ENCODE measurements at regions not wholly inside any gene's neighbourhood (a gene's known extent, or its start where the extent isn't known, plus 50 kb on each side); places are given as distances from the start of the nearest gene placed in this dataset.

- peaks cover 21% of the 10 kb centered on the region for H3K27me3 Mint-ChIP-seq
- no peaks in the 10 kb centered on the region for H3K36me3 Mint-ChIP-seq
- CTCF ChIA-PET: interaction anchor here (2.0 kb wide), 1 partner anchor 378 kb away, joined by 6 read pairs; no protein-coding TSS in a partner anchor
- H3K4me1 Mint-ChIP-seq: no peaks in the 10 kb centered on the region
- no peak overlapping the region for H3K27ac Mint-ChIP-seq
- H3K4me3 Mint-ChIP-seq: no peak overlapping the region
- DNase-seq: no peak
- no peaks in the 10 kb centered on the region for H3K9me3 Mint-ChIP-seq
Observed at GRCh38 chr5:15026011-15026893, 154.7 kb upstream of the ANKH start.

DNA sequence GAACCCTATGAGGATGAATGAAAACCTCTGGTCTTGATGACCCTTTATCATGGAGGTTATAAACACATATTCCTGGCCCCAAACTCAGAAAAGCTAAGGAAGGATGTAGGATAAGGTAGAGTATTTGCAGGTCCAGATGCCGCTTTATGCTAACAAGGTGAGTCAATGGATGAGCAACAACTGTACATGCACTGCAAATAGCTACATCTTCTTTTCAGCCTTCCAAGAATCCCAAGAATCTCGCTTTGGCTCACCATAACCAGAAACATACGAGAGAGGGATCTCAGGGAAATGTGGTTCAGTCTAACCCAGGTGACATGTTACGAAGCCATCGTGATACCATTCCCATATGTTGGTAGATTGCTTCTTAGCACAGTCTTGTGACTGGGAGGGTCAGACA is 152.3 kb upstream of the ANKH start:
- Mint-ChIP-seq H3K4me1 (no peaks in the 10 kb centered on the region), H3K27ac (no peak overlapping the region), H3K36me3 (no peaks in the 10 kb centered on the region), H3K9me3 (no peaks in the 10 kb centered on the region), H3K27me3 (peaks cover 16% of the 10 kb centered on the region), H3K4me3 (no peak overlapping the region)
- DNase-seq: no peak
- CTCF ChIA-PET: interaction anchor here (1.6 kb wide), 1 partner anchor 13 kb away, joined by 4 read pairs; no protein-coding TSS in a partner anchor

DNA sequence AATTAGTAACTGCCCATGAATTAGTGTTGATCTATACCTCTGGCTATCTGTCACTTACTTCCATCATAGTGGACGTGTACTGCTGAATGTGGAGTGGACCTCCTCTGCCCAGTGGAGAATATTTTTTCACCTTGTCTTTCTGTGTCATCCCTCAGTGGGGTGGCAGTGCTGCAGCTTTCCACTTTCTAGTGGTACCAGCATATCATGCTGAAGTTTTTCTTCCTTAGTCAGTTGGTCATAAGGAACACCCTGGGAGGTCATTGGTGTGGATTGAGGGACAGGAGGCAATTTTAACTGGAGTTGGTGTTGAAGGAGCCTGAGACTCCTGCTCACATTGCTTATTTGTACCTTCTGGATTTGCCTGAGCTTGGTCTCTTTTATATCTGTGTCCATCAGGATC is 151.7 kb upstream of the ANKH start:
- H3K4me3 Mint-ChIP-seq: no peak overlapping the region
- H3K36me3 Mint-ChIP-seq: no peaks in the 10 kb centered on the region
- peaks cover 14% of the 10 kb centered on the region for H3K27me3 Mint-ChIP-seq
- CTCF ChIA-PET: interaction anchor here (1.2 kb wide), 1 partner anchor 9 kb away, joined by 3 read pairs; no protein-coding TSS in a partner anchor
- DNase-seq: no peak
- H3K4me1 Mint-ChIP-seq: no peaks in the 10 kb centered on the region
- no peak overlapping the region for H3K27ac Mint-ChIP-seq
- no peaks in the 10 kb centered on the region for H3K9me3 Mint-ChIP-seq

- H3K27ac Mint-ChIP-seq: no peak overlapping the region
- no peak for DNase-seq
- no peak overlapping the region for H3K4me3 Mint-ChIP-seq
- CTCF ChIA-PET: no interaction called here
- H3K4me1 Mint-ChIP-seq: no peaks in the 10 kb centered on the region
- peaks cover 10% of the 10 kb centered on the region for H3K27me3 Mint-ChIP-seq
- H3K36me3 Mint-ChIP-seq: no peaks in the 10 kb centered on the region
- H3K9me3 Mint-ChIP-seq: no peaks in the 10 kb centered on the region
Observed at GRCh38 chr5:15021266-15022046, 149.9 kb upstream of the ANKH start.

- H3K36me3 Mint-ChIP-seq: no peaks in the 10 kb centered on the region
- DNase-seq: no peak
- no peaks in the 10 kb centered on the region for H3K9me3 Mint-ChIP-seq
- H3K4me3 Mint-ChIP-seq: no peak overlapping the region
- H3K4me1 Mint-ChIP-seq: no peaks in the 10 kb centered on the region
- CTCF ChIA-PET: interaction anchor here (0.6 kb wide), 1 partner anchor 207 kb away, joined by 3 read pairs; no protein-coding TSS in a partner anchor
- no peak overlapping the region for H3K27ac Mint-ChIP-seq
- H3K27me3 Mint-ChIP-seq: peaks cover 10% of the 10 kb centered on the region
Observed at GRCh38 chr5:15020736-15021135, 149.2 kb upstream of the ANKH start.

GRCh38 chr5:15014809-15015208 is 143.2 kb upstream of the ANKH start:
- no peak overlapping the region for H3K27ac Mint-ChIP-seq
- no peaks in the 10 kb centered on the region for H3K36me3 Mint-ChIP-seq
- no peak for DNase-seq
- no peaks in the 10 kb centered on the region for H3K9me3 Mint-ChIP-seq
- peaks cover 4% of the 10 kb centered on the region for H3K27me3 Mint-ChIP-seq
- CTCF ChIA-PET: interaction anchor here (0.9 to 3.0 kb wide), 12 partner anchors 12 to 663 kb away, joined by 3 to 13 read pairs (median 4); no protein-coding TSS in a partner anchor
- H3K4me1 Mint-ChIP-seq: no peaks in the 10 kb centered on the region
- H3K4me3 Mint-ChIP-seq: no peak overlapping the region

DNA sequence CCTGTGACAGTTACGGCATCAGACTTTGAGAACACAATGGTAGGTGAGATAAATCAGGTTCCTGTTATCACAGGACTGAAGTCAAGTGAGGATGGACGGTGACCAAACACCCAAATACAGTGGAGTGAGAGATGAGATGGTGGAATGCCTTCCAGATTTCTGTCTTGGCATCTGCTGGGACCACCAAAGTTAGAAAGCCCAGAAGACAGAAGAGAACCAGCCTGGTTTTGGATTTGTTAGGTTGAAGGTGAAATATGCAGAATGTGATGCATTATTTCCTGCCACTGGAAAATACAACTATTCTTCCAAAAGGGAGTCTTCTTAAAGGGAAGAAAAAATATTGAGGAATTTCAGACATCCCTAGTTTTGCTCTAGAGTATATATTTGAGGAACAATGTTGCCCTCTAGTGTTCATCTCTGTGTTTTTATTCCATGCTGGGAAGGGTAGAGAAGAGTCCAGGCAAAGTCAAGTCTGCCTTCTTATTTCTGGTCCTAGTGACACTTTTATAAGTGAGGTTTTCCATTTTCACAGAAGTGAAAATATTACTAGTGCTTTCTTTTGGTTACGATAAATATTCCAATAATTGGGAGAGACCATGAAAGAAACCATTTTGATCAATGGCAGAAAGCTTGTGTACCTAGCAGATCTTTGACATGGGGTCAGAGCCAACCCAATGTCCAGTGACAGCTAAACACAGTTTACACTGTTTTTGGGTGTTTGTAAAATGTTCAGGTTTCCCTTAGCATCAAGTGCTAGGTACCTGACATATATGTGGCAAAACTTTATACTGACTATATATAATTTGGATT is 142.3 kb upstream of the ANKH start:
- Mint-ChIP-seq H3K4me3 (no peak overlapping the region), H3K4me1 (no peaks in the 10 kb centered on the region), H3K36me3 (no peaks in the 10 kb centered on the region), H3K27ac (no peak overlapping the region), H3K27me3 (peaks cover 6% of the 10 kb centered on the region), H3K9me3 (no peaks in the 10 kb centered on the region)
- CTCF ChIA-PET: interaction anchor here (0.6 to 3.0 kb wide), 13 partner anchors 9 to 649 kb away, joined by 3 to 13 read pairs (median 3); no protein-coding TSS in a partner anchor
- no peak for DNase-seq

DNA sequence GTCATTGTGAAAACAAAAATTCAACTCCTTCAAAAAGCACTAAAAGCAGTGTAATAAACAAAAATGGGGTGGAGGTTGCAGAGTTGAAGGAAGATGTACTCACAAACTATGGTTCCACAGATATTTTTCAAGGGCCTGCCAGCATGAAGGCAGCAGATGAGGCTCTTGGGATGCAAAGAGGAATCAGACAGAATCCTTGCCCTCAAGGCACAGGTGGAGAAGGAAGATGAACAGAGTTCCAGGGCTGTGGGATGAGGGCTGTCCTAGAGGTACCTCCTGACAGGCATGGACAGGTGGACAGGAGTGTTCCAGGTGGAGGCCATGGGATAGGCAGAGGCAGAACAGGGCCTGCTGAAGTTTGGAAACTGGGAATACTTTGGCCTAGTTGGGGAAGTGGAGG is 140.5 kb upstream of the ANKH start:
- H3K36me3 Mint-ChIP-seq: no peaks in the 10 kb centered on the region
- peaks cover 6% of the 10 kb centered on the region for H3K27me3 Mint-ChIP-seq
- no peak for DNase-seq
- H3K9me3 Mint-ChIP-seq: no peaks in the 10 kb centered on the region
- CTCF ChIA-PET: no interaction called here
- H3K4me3 Mint-ChIP-seq: no peak overlapping the region
- no peaks in the 10 kb centered on the region for H3K4me1 Mint-ChIP-seq
- H3K27ac Mint-ChIP-seq: no peak overlapping the region

GRCh38 chr5:15010936-15011335 is 139.4 kb upstream of the ANKH start:
- no peaks in the 10 kb centered on the region for H3K9me3 Mint-ChIP-seq
- H3K4me1 Mint-ChIP-seq: no peaks in the 10 kb centered on the region
- H3K4me3 Mint-ChIP-seq: no peak overlapping the region
- H3K27ac Mint-ChIP-seq: no peak overlapping the region
- H3K27me3 Mint-ChIP-seq: peaks cover 11% of the 10 kb centered on the region
- DNase-seq: no peak
- no peaks in the 10 kb centered on the region for H3K36me3 Mint-ChIP-seq
- CTCF ChIA-PET: interaction anchor here (1.0 to 2.0 kb wide), 2 partner anchors 54 to 284 kb away, joined by 4 to 5 read pairs; no protein-coding TSS in a partner anchor

- H3K4me1 Mint-ChIP-seq: peaks cover 2% of the 10 kb centered on the region
- no peak for DNase-seq
- H3K9me3 Mint-ChIP-seq: no peaks in the 10 kb centered on the region
- H3K4me3 Mint-ChIP-seq: no peak overlapping the region
- CTCF ChIA-PET: interaction anchor here (1.1 to 2.0 kb wide), 2 partner anchors 52 to 283 kb away, joined by 3 to 4 read pairs; no protein-coding TSS in a partner anchor
- no peaks in the 10 kb centered on the region for H3K36me3 Mint-ChIP-seq
- H3K27ac Mint-ChIP-seq: no peak overlapping the region
- peaks cover 24% of the 10 kb centered on the region for H3K27me3 Mint-ChIP-seq
Observed at GRCh38 chr5:15009420-15009819, 137.8 kb upstream of the ANKH start.

DNA sequence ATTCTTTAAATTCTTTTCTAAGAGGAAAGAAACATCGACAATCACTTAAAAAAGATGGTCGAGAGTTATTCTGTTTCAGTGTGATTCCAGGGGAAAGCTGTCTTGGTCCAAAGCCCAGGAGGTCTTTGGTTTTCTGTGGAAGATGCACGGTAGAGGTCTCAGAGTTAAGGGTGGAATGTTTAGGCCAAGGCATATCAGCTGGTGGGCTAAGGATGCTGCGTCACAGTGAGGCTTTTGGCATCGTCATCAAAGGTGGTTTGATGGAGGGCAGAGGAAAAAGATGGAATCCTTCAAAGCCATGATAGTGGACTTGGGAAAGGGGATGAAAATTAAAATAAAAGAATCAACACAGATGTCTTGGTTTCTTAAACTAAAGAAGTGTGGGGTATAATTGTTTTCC is 137.3 kb upstream of the ANKH start:
- Mint-ChIP-seq H3K27me3 (peaks cover 24% of the 10 kb centered on the region), H3K27ac (no peak overlapping the region), H3K36me3 (no peaks in the 10 kb centered on the region), H3K4me1 (peaks cover 2% of the 10 kb centered on the region), H3K4me3 (no peak overlapping the region), H3K9me3 (no peaks in the 10 kb centered on the region)
- DNase-seq: no peak
- CTCF ChIA-PET: interaction anchor here (1.1 to 2.0 kb wide), 2 partner anchors 52 to 282 kb away, joined by 3 to 4 read pairs; no protein-coding TSS in a partner anchor

DNA sequence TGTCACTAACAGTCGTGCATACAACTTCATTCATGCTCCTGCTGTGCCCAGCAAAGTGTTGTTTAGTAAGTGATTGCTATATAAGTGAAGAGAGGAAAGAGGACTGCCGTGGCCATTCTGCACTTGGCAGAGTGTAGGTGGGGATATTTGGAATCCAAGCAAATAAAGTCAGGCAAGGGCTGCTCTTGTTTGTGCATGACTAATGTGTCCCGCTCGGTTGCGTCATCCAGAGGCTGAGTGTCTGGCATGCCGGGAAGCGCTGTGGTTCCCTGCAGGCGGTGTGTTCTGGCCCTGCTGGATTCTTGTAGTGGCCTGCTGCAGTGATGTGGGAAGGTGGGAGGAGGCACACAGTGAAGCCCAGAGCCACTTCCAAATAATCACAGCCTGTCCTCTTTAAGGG is 136.9 kb upstream of the ANKH start:
- peaks cover 24% of the 10 kb centered on the region for H3K27me3 Mint-ChIP-seq
- H3K4me1 Mint-ChIP-seq: peaks cover 2% of the 10 kb centered on the region
- no peak for DNase-seq
- no peak overlapping the region for H3K4me3 Mint-ChIP-seq
- no peak overlapping the region for H3K27ac Mint-ChIP-seq
- H3K9me3 Mint-ChIP-seq: no peaks in the 10 kb centered on the region
- CTCF ChIA-PET: interaction anchor here (9.8 kb wide), 1 partner anchor 283 kb away, joined by 153 read pairs; no protein-coding TSS in a partner anchor
- H3K36me3 Mint-ChIP-seq: no peaks in the 10 kb centered on the region

GRCh38 chr5:15007646-15008045 is 136.1 kb upstream of the ANKH start:
- DNase-seq: no peak
- Mint-ChIP-seq H3K4me3 (no peak overlapping the region), H3K4me1 (peaks cover 2% of the 10 kb centered on the region), H3K9me3 (no peaks in the 10 kb centered on the region), H3K36me3 (no peaks in the 10 kb centered on the region), H3K27ac (no peak overlapping the region), H3K27me3 (peaks cover 24% of the 10 kb centered on the region)
- CTCF ChIA-PET: interaction anchor here (2.5 to 9.8 kb wide), 2 partner anchors 282 to 322 kb away, joined by 8 to 153 read pairs; no protein-coding TSS in a partner anchor
